HEK293 (cell line): ENCODE measurements at regions not wholly inside any gene's neighbourhood (a gene's known extent, or its start where the extent isn't known, plus 50 kb on each side); places are given as distances from the start of the nearest gene placed in this dataset.

Experiments used
- CTCF ChIA-PET: fragments of 350-600 bp; formaldehyde crosslinking; extraction: SDS; loops from one replicate; lab custom pipeline; 2021; ENCODE audit warnings: antibody characterized with exemption; lab: Yijun Ruan, JAX
- POLR2A ChIA-PET: fragments of 300-600 bp; formaldehyde crosslinking; extraction: SDS; loops from one replicate; lab custom pipeline; 2020; ENCODE audit warnings: antibody characterized with exemption, inconsistent platforms; lab: Yijun Ruan, JAX
- H3K27ac ChIP-seq: fragments of 200-500 bp; sonication (Bioruptor generic); 2 replicates; pipeline ENCODE4 v1.5.1; 2014; ENCODE audit warnings: low read depth, low read length, control low read depth, inconsistent platforms; ENCODE audit errors: extremely low read depth
- H3K36me3 ChIP-seq, 2 experiments: fragments of 200-500 bp in 1 of 2; sonication (Bioruptor generic) in 1 of 2; 1 replicate in 1 of 2; 2 replicates in 1 of 2; pipeline ENCODE4 v1.5.1; 2014 to 2017; ENCODE audit warnings: inconsistent platforms in 2 of 2, low read length in 2 of 2; ENCODE audit not compliant: control insufficient read depth in 2 of 2, insufficient read depth in 1 of 2
- H3K4me1 ChIP-seq: fragments of 200-500 bp; sonication (Bioruptor generic); 2 replicates; pipeline ENCODE4 v1.5.1; 2014; ENCODE audit warnings: mild to moderate bottlenecking, low read length, inconsistent platforms; ENCODE audit not compliant: control insufficient read depth, insufficient read depth
- H3K4me3 ChIP-seq: 2 replicates; pipeline ENCODE4 v1.5.1; 2011; ENCODE audit warnings: low read depth, mild to moderate bottlenecking, control low read depth, low read length, moderate library complexity
- H3K9me3 ChIP-seq: fragments of 200-500 bp; sonication (Bioruptor generic); 2 replicates; pipeline ENCODE4 v1.5.1; 2014; ENCODE audit warnings: low read depth, low read length, inconsistent platforms; ENCODE audit not compliant: control insufficient read depth, insufficient read depth
- ATF2 ChIP-seq: fragments of 450-650 bp; formaldehyde crosslinking; IDR thresholded peaks from 2 replicates; pipeline ENCODE4 v1.5.1; 2016; ENCODE audit warnings: missing biosample characterization, missing genetic modification characterization, low read depth
- GLI4 ChIP-seq: fragments of 450-650 bp; formaldehyde crosslinking; IDR thresholded peaks from 2 replicates; pipeline ENCODE4 v1.5.1; 2016; ENCODE audit warnings: missing biosample characterization, missing genetic modification characterization
- GLIS1 ChIP-seq: fragments of 450-650 bp; formaldehyde crosslinking; IDR thresholded peaks from 2 replicates; pipeline ENCODE4 v1.5.1; 2016; ENCODE audit warnings: missing biosample characterization, missing genetic modification characterization
- HOXD13 ChIP-seq: sonication (generic); formaldehyde crosslinking; IDR thresholded peaks from 2 replicates; pipeline ENCODE4 v1.8.0; 2022; ENCODE audit warnings: missing genetic modification reagents, borderline replicate concordance
- ZBTB20 ChIP-seq: fragments of 450-650 bp; formaldehyde crosslinking; IDR thresholded peaks from 2 replicates; pipeline ENCODE4 v1.5.1; 2016; ENCODE audit warnings: missing biosample characterization, missing genetic modification characterization
- ZNF155 ChIP-seq: fragments of 450-650 bp; formaldehyde crosslinking; IDR thresholded peaks from 2 replicates; pipeline ENCODE4 v1.5.1; 2016; ENCODE audit warnings: missing biosample characterization, missing genetic modification characterization
- ZNF221 ChIP-seq: fragments of 450-650 bp; formaldehyde crosslinking; IDR thresholded peaks from 2 replicates; pipeline ENCODE4 v1.5.1; 2017; ENCODE audit warnings: missing biosample characterization, missing genetic modification characterization, borderline replicate concordance
- ZNF274 ChIP-seq, 2 experiments: fragments of 200-500 bp in 1 of 2; fragments of 450-650 bp in 1 of 2; sonication (Bioruptor generic) in 1 of 2; formaldehyde crosslinking in 1 of 2; IDR thresholded peaks; 2 replicates each; pipeline versions ENCODE4 v1.5.1 to v1.6.1; 2014 to 2016; ENCODE audit warnings: borderline replicate concordance in 1 of 2, inconsistent platforms in 1 of 2, low read length in 1 of 2, missing biosample characterization in 1 of 2, missing genetic modification characterization in 1 of 2
- ZNF280C ChIP-seq: fragments of 450-650 bp; formaldehyde crosslinking; IDR thresholded peaks from 2 replicates; pipeline ENCODE4 v1.5.1; 2016; ENCODE audit warnings: missing biosample characterization, missing genetic modification characterization
- ZNF302 ChIP-seq: fragments of 450-650 bp; formaldehyde crosslinking; IDR thresholded peaks from 2 replicates; pipeline ENCODE4 v1.5.1; 2016; ENCODE audit warnings: missing biosample characterization, missing genetic modification characterization, low read depth
- ZNF404 ChIP-seq: fragments of 450-650 bp; formaldehyde crosslinking; IDR thresholded peaks from 2 replicates; pipeline ENCODE4 v1.5.1; 2017; ENCODE audit warnings: missing biosample characterization, missing genetic modification characterization
- ZNF518A ChIP-seq: fragments of 450-650 bp; formaldehyde crosslinking; conservative IDR thresholded peaks from 2 replicates; pipeline ENCODE4 v1.5.1; 2016; ENCODE audit warnings: low read depth, missing biosample characterization, missing genetic modification characterization
- ZNF571 ChIP-seq: fragments of 450-650 bp; formaldehyde crosslinking; IDR thresholded peaks from 2 replicates; pipeline ENCODE4 v1.5.0; 2017; ENCODE audit warnings: missing biosample characterization, missing genetic modification characterization
- ZNF664 ChIP-seq: fragments of 450-650 bp; formaldehyde crosslinking; IDR thresholded peaks from 2 replicates; pipeline ENCODE4 v1.5.1; 2016; ENCODE audit warnings: missing biosample characterization, missing genetic modification characterization
- ZNF692 ChIP-seq: fragments of 450-650 bp; formaldehyde crosslinking; IDR thresholded peaks from 2 replicates; pipeline ENCODE4 v1.5.1; 2016; ENCODE audit warnings: missing biosample characterization, missing genetic modification characterization
- ZNF707 ChIP-seq: fragments of 450-650 bp; formaldehyde crosslinking; IDR thresholded peaks from 2 replicates; pipeline ENCODE4 v1.5.1; 2016; ENCODE audit warnings: missing biosample characterization, missing genetic modification characterization
- ZNF768 ChIP-seq: fragments of 450-650 bp; formaldehyde crosslinking; IDR thresholded peaks from 2 replicates; pipeline ENCODE4 v1.5.1; 2018; ENCODE audit warnings: missing biosample characterization, mild to moderate bottlenecking, missing genetic modification characterization
- ZNF777 ChIP-seq: fragments of 450-650 bp; formaldehyde crosslinking; IDR thresholded peaks from 2 replicates; pipeline ENCODE4 v1.5.1; 2017; ENCODE audit warnings: missing biosample characterization, missing genetic modification characterization, borderline replicate concordance
- ZNF792 ChIP-seq: fragments of 450-650 bp; formaldehyde crosslinking; IDR thresholded peaks from 2 replicates; pipeline ENCODE4 v1.5.1; 2016; ENCODE audit warnings: missing biosample characterization, missing genetic modification characterization
- ZSCAN16 ChIP-seq: fragments of 450-650 bp; formaldehyde crosslinking; IDR thresholded peaks from 2 replicates; pipeline ENCODE4 v1.5.1; 2016; ENCODE audit warnings: missing biosample characterization, missing genetic modification characterization
- ZXDB ChIP-seq: fragments of 450-650 bp; formaldehyde crosslinking; IDR thresholded peaks from 2 replicates; pipeline ENCODE4 v1.5.1; 2016; ENCODE audit warnings: missing biosample characterization, missing genetic modification characterization

DNA sequence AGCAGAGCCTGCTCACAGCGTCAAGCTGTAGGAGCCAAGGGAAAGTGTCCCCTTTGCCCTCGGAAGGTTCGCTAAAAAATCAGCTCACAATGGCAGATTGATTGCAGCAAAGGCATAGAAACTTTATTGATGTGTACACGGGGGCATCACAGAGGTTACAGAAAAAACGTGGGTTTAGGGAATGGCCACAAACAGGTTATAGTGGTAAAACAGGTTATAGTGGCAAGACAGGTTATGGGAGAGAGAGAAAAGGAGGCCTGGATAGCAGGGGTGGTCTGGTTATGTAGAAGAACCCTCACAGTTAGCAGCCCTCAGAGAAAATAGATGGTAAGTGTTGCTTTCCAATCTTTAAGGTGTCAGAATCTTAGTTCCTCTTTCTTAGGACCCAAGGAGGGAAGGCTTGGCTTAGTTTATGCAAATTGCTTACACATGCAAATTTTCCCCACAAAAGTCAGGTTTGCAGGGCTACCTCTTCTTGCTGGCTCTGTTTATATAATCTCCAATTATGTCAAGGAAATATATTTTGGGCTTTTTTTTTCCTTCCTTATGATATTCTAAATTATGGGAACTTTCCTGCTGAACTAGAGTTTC is 113.7 kb downstream of the BMP15 start:
- TF ChIP-seq ZNF274 (IDR thresholded peaks at IDR 0.05; ENCODE audit: low read length), result no peak
- no peak for TF ChIP-seq ZNF274 (tag by site-specific recombination; IDR thresholded peaks at IDR 0.05; ENCODE audit: borderline replicate concordance)
- TF ChIP-seq ZBTB20 (tag by site-specific recombination), result no peak
- no peak for TF ChIP-seq ZNF404 (tag by site-specific recombination)
- no peak for TF ChIP-seq ZNF518A (tag by site-specific recombination)
- TF ChIP-seq ZNF692 (tag by site-specific recombination), result no peak
- no peak for TF ChIP-seq ZNF768 (tag by site-specific recombination)
- TF ChIP-seq GLIS1 (tag by site-specific recombination), result no peak
- TF ChIP-seq ZNF155, result no peak
- no peak for TF ChIP-seq HOXD13 (CRISPR knock-in tag)
- no peak for TF ChIP-seq ZNF221 (tag by site-specific recombination)
- no peak for TF ChIP-seq ZNF280C
- TF ChIP-seq ZNF707 (tag by site-specific recombination), result no peak
- Histone ChIP-seq H3K9me3 (no peaks in the 10 kb centered on the region), H3K4me3 (no peak overlapping the region), H3K27ac (no peak overlapping the region), H3K36me3 (no peaks in the 10 kb centered on the region), H3K4me1 (no peaks in the 10 kb centered on the region)
- ChIA-PET CTCF (no interaction called here), POLR2A (no interaction called here)

DNA sequence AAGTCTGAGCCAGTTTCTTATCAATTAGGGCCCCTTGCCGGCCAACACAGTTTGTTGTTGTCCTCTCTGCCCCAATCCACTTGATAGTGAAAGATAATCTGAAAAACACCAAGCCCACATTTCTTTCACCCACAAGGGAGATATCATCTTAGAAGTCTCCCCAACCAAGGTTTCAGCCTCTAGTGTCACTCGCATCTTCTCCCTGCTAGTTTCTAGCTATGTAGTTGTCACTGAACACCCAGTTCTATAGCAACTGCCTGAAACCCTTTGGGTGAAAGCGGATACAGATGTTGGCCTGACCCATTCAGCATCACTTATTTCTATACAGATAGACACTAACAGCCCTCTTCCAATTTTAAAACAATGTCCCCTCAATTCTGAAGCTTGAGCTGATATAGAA is 116.3 kb downstream of the BMP15 start:
- H3K27ac ChIP-seq, result no peak overlapping the region
- H3K36me3 ChIP-seq, result no peaks in the 10 kb centered on the region
- no peaks in the 10 kb centered on the region for H3K4me1 ChIP-seq
- CTCF ChIA-PET, result interaction anchor here (1.1 kb wide), 1 partner anchor 335 kb away, joined by 4 read pairs; no protein-coding TSS in a partner anchor
- POLR2A ChIA-PET, result no interaction called here
- no peak overlapping the region for H3K4me3 ChIP-seq
- no peaks in the 10 kb centered on the region for H3K9me3 ChIP-seq
- TF ChIP-seq ZNF302 (tag by site-specific recombination) (no peak), ZNF664 (tag by site-specific recombination) (no peak), GLI4 (tag by site-specific recombination) (no peak), ZNF777 (tag by site-specific recombination) (no peak), ZNF571 (no peak), ZXDB (tag by site-specific recombination) (no peak), ZSCAN16 (tag by site-specific recombination) (no peak), ZNF792 (no peak), ATF2 (tag by site-specific recombination) (no peak)
